ENCODE measurements at regions not wholly inside any gene's neighbourhood (a gene's known extent, or its start where the extent isn't known, plus 50 kb on each side); places are given as distances from the start of the nearest gene placed in this dataset.
"Not testable (repeated sequence)": the region's sequence is repeated elsewhere in the genome, so short reads cannot be mapped to it uniquely, and the experiment has no call there.

DNA sequence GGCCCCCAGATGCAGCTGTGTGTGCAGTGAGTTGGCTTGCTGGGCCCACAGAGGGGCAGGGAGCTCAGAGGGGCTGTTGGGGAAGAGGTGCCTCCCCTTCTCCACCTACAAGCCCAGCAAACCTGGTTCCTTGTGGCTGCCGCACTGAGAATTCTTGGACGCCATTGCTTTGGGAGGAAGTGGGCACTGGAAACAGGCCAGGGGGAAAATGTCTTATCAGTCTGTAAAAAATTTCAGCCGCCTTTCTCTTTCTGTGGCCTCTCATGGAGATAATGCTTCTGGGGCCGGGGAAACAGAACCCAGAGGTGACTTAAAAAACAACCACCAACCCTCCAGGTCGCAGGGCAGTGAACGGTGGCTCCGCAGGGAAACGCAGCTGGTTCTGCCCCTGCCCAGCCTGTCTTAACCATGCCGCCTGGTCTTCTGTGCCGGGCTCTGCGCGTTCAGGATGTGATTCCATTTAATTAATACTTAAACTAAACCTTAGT, 167.7 kb downstream of the LAT start:
- not testable (repeated sequence) for TF ChIP-seq POLR2AphosphoS5, POLR2A, EP300 (IDR thresholded peaks at IDR 0.05)
- TF ChIP-seq, protein P1, sequence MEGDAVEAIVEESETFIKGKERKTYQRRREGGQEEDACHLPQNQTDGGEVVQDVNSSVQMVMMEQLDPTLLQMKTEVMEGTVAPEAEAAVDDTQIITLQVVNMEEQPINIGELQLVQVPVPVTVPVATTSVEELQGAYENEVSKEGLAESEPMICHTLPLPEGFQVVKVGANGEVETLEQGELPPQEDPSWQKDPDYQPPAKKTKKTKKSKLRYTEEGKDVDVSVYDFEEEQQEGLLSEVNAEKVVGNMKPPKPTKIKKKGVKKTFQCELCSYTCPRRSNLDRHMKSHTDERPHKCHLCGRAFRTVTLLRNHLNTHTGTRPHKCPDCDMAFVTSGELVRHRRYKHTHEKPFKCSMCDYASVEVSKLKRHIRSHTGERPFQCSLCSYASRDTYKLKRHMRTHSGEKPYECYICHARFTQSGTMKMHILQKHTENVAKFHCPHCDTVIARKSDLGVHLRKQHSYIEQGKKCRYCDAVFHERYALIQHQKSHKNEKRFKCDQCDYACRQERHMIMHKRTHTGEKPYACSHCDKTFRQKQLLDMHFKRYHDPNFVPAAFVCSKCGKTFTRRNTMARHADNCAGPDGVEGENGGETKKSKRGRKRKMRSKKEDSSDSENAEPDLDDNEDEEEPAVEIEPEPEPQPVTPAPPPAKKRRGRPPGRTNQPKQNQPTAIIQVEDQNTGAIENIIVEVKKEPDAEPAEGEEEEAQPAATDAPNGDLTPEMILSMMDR (IDR thresholded peaks at IDR 0.05), result not testable (repeated sequence)

Data from suprapubic skin (tissue), 4 donors.